Endodermal cell (in vitro differentiated cells): ENCODE measurements at regions not wholly inside any gene's neighbourhood (a gene's known extent, or its start where the extent isn't known, plus 50 kb on each side); places are given as distances from the start of the nearest gene placed in this dataset.

Source experiments
- DNase-seq: peaks from one replicate; pipeline ENCODE4 v3.0.0-alpha.2; 2017
- H3K27ac ChIP-seq: 2 replicates; pipeline ENCODE4 v1.5.1; 2013; ENCODE audit warnings: mild to moderate bottlenecking, low read depth, low read length, moderate library complexity
- H3K27me3 ChIP-seq: 2 replicates; pipeline ENCODE4 v1.6.1; 2013; ENCODE audit warnings: mild to moderate bottlenecking, low read length, moderate library complexity; ENCODE audit not compliant: insufficient read depth, control insufficient read depth, poor library complexity, severe bottlenecking
- H3K36me3 ChIP-seq: 2 replicates; pipeline ENCODE4 v1.7.0; 2013; ENCODE audit warnings: mild to moderate bottlenecking, low read length, moderate library complexity; ENCODE audit not compliant: control insufficient read depth, insufficient read depth
- H3K4me1 ChIP-seq: one replicate; pipeline ENCODE4 v1.7.0; 2013; ENCODE audit warnings: low read length; ENCODE audit not compliant: control insufficient read depth, insufficient read depth
- H3K4me3 ChIP-seq: 2 replicates; pipeline ENCODE4 v1.5.1; 2013; ENCODE audit warnings: mild to moderate bottlenecking, low read length, moderate library complexity
- H3K9ac ChIP-seq: 2 replicates; pipeline ENCODE4 v1.6.1; 2013; ENCODE audit warnings: mild to moderate bottlenecking, low read length, moderate library complexity; ENCODE audit not compliant: poor library complexity, severe bottlenecking; ENCODE audit errors: extremely low read depth
- H3K9me3 ChIP-seq: 2 replicates; pipeline ENCODE4 v1.6.1; 2013; ENCODE audit warnings: mild to moderate bottlenecking, low read length, moderate library complexity; ENCODE audit not compliant: control insufficient read depth
- H3K27ac Mint-ChIP-seq: 2 replicates; pipeline ENCODE4 v1.8.0; 2020; ENCODE audit warnings: mixed read lengths
- H3K27me3 Mint-ChIP-seq: 2 replicates; pipeline ENCODE4 v1.8.0; 2021; ENCODE audit warnings: mild to moderate bottlenecking, mixed read lengths; ENCODE audit not compliant: insufficient read depth
- H3K36me3 Mint-ChIP-seq: 2 replicates; pipeline ENCODE4 v1.8.0; 2020; ENCODE audit warnings: low read depth, mixed read lengths
- H3K4me1 Mint-ChIP-seq: 2 replicates; pipeline ENCODE4 v1.8.0; 2020; ENCODE audit warnings: mixed read lengths
- H3K4me3 Mint-ChIP-seq: 2 replicates; pipeline ENCODE4 v1.8.0; 2020; ENCODE audit warnings: mild to moderate bottlenecking, moderate library complexity, mixed read lengths
- H3K9me3 Mint-ChIP-seq: 2 replicates; pipeline ENCODE4 v1.8.0; 2020; ENCODE audit warnings: mild to moderate bottlenecking, mixed read lengths
- CTCF ChIP-seq: fragments of 200-600 bp; sonication (generic); conservative IDR thresholded peaks from 2 replicates; pipeline ENCODE4 v1.5.0; 2021; ENCODE audit warnings: antibody characterized with exemption, mild to moderate bottlenecking
- WGBS, 2 experiments: methylation state at CpG; one replicate each; pipeline versions ENCODE4 v1.1.5 to v1.1.7; 2013; ENCODE audit warnings: missing lambda C conversion rate in 2 of 2, mixed read lengths in 1 of 2; ENCODE audit not compliant: insufficient coverage in 1 of 2, insufficient read length in 1 of 2; 5-methylcytosine and 5-hydroxymethylcytosine counted together

GRCh38 chrX:8090906-8091305 is 80.2 kb downstream of the VCX2 start:
- H3K4me1 Mint-ChIP-seq = peaks cover 8% of the 10 kb centered on the region
- no peaks in the 10 kb centered on the region for H3K9me3 ChIP-seq
- H3K36me3 ChIP-seq = no peaks in the 10 kb centered on the region
- H3K27ac Mint-ChIP-seq = no peak overlapping the region
- no peaks in the 10 kb centered on the region for H3K27me3 ChIP-seq
- WGBS, 2 experiments = 60% methylated on average over 1 of the region's 3 CpGs; no CpG with 5 or more reads in 1 of the 2 experiments
- no peak overlapping the region for H3K4me3 Mint-ChIP-seq
- DNase-seq = no peak
- H3K27me3 Mint-ChIP-seq = no peaks in the 10 kb centered on the region
- H3K9me3 Mint-ChIP-seq = no peaks in the 10 kb centered on the region
- no peak overlapping the region for H3K9ac ChIP-seq
- H3K4me3 ChIP-seq = no peak overlapping the region
- TF ChIP-seq CTCF = no peak
- no peaks in the 10 kb centered on the region for H3K4me1 ChIP-seq
- no peaks in the 10 kb centered on the region for H3K36me3 Mint-ChIP-seq
- H3K27ac ChIP-seq = no peak overlapping the region

GRCh38 chrX:8090482-8090881 is 80.6 kb downstream of the VCX2 start:
- no peaks in the 10 kb centered on the region for H3K36me3 ChIP-seq
- H3K4me3 Mint-ChIP-seq = no peak overlapping the region

GRCh38 chrX:8089141-8089540 is 81.9 kb downstream of the VCX2 start:
- no peaks in the 10 kb centered on the region for H3K27me3 Mint-ChIP-seq

More at GRCh38 chrX:8090482-8090881, 80.6 kb downstream of the VCX2 start:
- Mint-ChIP-seq H3K9me3 (no peaks in the 10 kb centered on the region), H3K36me3 (no peaks in the 10 kb centered on the region), H3K4me1 (peaks cover 8% of the 10 kb centered on the region), H3K27ac (no peak overlapping the region), H3K27me3 (no peaks in the 10 kb centered on the region)
- no peaks in the 10 kb centered on the region for H3K4me1 ChIP-seq
- H3K9me3 ChIP-seq = no peaks in the 10 kb centered on the region
- H3K9ac ChIP-seq = no peak overlapping the region
- H3K27ac ChIP-seq = no peak overlapping the region
- H3K27me3 ChIP-seq = no peaks in the 10 kb centered on the region
- DNase-seq = no peak
- no peak overlapping the region for H3K4me3 ChIP-seq
- WGBS, 2 experiments = 94 to 100% methylated on average over 1 to 3 of the region's 3 CpGs
- TF ChIP-seq CTCF = no peak

More at GRCh38 chrX:8089141-8089540, 81.9 kb downstream of the VCX2 start:
- Histone ChIP-seq H3K9ac (no peak overlapping the region), H3K36me3 (no peaks in the 10 kb centered on the region), H3K9me3 (no peaks in the 10 kb centered on the region), H3K27me3 (no peaks in the 10 kb centered on the region), H3K27ac (no peak overlapping the region), H3K4me1 (no peaks in the 10 kb centered on the region), H3K4me3 (no peak overlapping the region)
- Mint-ChIP-seq H3K9me3 (no peaks in the 10 kb centered on the region), H3K27ac (no peak overlapping the region), H3K36me3 (no peaks in the 10 kb centered on the region), H3K4me1 (peaks cover 8% of the 10 kb centered on the region), H3K4me3 (no peak overlapping the region)
- no peak for TF ChIP-seq CTCF
- 82% methylated on average over 3 of the region's 4 CpGs; no CpG with 5 or more reads in 1 of the 2 experiments for WGBS, 2 experiments
- DNase-seq = no peak
